ENCODE measurements at regions not wholly inside any gene's neighbourhood (a gene's known extent, or its start where the extent isn't known, plus 50 kb on each side); places are given as distances from the start of the nearest gene placed in this dataset.

DNA sequence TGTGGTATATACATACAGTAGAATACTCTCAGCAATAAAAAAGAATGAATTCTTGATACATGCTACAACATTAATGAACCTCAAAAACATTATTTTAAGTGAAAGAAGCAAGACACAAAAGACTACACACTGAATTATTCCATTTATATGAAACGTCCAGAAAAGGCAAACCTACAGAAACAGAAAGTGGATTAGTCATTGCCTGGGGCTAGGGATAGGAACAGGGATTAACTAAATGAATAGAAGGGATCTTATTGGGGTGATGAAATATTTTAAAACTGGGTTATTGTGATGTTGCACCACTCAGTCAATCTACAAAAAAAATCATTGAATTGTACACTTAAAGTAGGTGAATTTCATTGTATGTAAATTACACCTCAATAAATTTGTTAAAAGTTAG is 326.7 kb downstream of the PIK3R1 start:
- no peak for TF ChIP-seq SIN3A (IDR thresholded peaks at IDR 0.05; ENCODE audit: borderline replicate concordance, insufficient read depth, low read length)
- no peak for TF ChIP-seq TAF1 (IDR thresholded peaks at IDR 0.05; ENCODE audit: borderline replicate concordance, insufficient read depth, low read length)
- TF ChIP-seq, protein P1, sequence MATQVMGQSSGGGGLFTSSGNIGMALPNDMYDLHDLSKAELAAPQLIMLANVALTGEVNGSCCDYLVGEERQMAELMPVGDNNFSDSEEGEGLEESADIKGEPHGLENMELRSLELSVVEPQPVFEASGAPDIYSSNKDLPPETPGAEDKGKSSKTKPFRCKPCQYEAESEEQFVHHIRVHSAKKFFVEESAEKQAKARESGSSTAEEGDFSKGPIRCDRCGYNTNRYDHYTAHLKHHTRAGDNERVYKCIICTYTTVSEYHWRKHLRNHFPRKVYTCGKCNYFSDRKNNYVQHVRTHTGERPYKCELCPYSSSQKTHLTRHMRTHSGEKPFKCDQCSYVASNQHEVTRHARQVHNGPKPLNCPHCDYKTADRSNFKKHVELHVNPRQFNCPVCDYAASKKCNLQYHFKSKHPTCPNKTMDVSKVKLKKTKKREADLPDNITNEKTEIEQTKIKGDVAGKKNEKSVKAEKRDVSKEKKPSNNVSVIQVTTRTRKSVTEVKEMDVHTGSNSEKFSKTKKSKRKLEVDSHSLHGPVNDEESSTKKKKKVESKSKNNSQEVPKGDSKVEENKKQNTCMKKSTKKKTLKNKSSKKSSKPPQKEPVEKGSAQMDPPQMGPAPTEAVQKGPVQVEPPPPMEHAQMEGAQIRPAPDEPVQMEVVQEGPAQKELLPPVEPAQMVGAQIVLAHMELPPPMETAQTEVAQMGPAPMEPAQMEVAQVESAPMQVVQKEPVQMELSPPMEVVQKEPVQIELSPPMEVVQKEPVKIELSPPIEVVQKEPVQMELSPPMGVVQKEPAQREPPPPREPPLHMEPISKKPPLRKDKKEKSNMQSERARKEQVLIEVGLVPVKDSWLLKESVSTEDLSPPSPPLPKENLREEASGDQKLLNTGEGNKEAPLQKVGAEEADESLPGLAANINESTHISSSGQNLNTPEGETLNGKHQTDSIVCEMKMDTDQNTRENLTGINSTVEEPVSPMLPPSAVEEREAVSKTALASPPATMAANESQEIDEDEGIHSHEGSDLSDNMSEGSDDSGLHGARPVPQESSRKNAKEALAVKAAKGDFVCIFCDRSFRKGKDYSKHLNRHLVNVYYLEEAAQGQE (IDR thresholded peaks at IDR 0.05; ENCODE audit: insufficient read depth in 1 of 2, low read depth in 2 of 2, low read length in 2 of 2): no peak
- no peak for TF ChIP-seq FOXP2 (optimal IDR thresholded peaks at IDR 0.05; ENCODE audit: borderline replicate concordance, extremely low read depth, extremely low read length, insufficient read depth)
- no peak for TF ChIP-seq POLR2AphosphoS5 (IDR thresholded peaks at IDR 0.05; ENCODE audit: low read depth, low read length)

DNA sequence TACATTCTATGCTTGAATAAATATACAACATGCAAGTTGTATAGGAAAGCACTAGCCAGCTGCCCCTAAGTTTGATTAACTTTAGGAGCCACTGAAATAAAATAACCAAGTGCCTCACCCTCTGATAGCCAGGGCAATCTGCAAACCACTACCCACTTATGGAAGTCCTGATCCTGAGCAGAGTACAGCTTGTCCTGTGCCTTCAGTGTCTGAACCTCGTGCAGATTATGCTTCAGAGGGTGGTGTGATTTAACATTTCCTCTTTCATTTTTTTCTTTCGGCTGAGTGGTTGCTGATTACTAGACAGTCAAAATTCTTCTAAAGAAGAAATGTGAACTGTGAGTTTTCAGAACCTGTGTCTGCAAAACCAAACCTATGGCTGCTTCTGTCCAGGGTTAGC is 327.7 kb downstream of the PIK3R1 start:
- TF ChIP-seq, protein P1 (IDR thresholded peaks at IDR 0.05; ENCODE audit: insufficient read depth in 1 of 2, low read depth in 2 of 2, low read length in 2 of 2): no peak
- TF ChIP-seq POLR2AphosphoS5 (IDR thresholded peaks at IDR 0.05; ENCODE audit: low read depth, low read length) (no peak), TAF1 (IDR thresholded peaks at IDR 0.05; ENCODE audit: borderline replicate concordance, insufficient read depth, low read length) (no peak), FOXP2 (optimal IDR thresholded peaks at IDR 0.05; ENCODE audit: borderline replicate concordance, extremely low read depth, extremely low read length, insufficient read depth) (no peak), SIN3A (IDR thresholded peaks at IDR 0.05; ENCODE audit: borderline replicate concordance, insufficient read depth, low read length) (no peak)

DNA sequence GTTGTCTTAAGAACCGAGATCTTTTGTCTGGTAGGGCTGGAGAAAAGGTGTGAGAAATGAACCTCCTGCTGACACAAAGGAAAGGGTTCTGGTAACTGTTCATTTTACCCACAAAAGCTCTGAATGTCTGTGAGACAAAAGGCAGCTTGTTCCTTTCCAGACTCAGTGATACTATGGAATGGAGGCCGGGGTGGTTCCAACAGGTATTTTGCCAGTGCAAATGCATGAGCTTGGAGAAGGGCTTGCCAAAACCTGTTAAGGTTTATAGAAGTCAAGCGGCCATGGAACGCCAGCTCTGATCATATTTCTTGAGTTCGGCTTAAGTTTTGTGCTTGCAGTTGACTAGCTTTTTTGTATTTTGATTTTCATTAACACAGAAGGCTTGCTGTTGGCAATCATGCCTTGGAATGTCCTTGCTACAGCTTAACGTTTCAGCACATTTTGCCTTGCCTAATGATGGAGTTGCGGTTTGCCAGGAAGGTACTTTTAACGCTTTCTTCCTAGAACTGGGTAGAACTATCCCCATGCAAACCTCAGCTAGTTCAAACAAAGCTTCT is 328.6 kb downstream of the PIK3R1 start:
- no peak for TF ChIP-seq POLR2AphosphoS5 (IDR thresholded peaks at IDR 0.05; ENCODE audit: low read depth, low read length)
- TF ChIP-seq SIN3A (IDR thresholded peaks at IDR 0.05; ENCODE audit: borderline replicate concordance, insufficient read depth, low read length): no peak
- TF ChIP-seq, protein P1 (IDR thresholded peaks at IDR 0.05; ENCODE audit: insufficient read depth in 1 of 2, low read depth in 2 of 2, low read length in 2 of 2): no peak
- TF ChIP-seq FOXP2 (optimal IDR thresholded peaks at IDR 0.05; ENCODE audit: borderline replicate concordance, extremely low read depth, extremely low read length, insufficient read depth): no peak
- no peak for TF ChIP-seq TAF1 (IDR thresholded peaks at IDR 0.05; ENCODE audit: borderline replicate concordance, insufficient read depth, low read length)

DNA sequence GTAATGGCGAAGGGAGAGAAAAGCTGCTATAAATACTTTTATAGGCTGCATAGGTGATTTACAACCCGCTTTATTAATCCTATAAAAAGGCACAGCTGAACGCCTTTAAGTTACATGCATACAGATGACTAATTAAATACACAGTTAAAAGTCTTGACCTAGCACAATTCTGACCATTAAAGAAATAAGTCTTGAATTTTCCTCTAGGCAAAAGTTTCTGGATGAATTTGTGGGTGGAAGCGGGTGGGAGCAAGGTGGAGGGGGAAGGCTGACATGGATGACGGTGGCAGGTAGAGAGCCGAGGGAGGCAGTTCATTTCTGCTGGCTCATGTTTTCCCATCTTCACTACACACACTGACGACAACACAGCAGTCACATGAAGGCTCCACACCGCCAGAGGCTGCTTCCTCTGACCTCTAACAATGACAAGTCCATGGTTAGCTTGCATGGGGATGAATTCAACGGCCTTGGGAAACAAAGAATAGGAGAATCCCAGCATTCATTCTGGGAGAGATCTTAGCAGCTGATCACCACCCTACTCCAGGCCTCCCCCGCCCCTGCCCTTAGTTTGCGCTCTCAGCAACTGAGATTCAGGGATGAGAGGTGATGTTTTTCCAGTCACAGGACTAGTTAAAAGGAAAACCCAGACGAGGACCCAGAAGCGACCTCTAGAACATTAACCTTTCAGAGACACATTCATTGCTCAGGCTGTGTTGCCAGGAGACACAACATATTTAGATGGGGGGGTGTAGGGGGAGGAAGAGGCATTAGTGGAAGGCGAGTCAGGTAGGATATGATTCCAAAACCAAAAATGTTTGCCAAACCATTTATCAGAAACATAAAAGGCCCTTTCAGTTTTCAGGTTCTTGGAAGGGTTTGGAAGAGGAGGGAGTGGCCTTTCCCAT is 329.3 kb downstream of the PIK3R1 start:
- TF ChIP-seq, protein P1 (IDR thresholded peaks at IDR 0.05; ENCODE audit: insufficient read depth in 1 of 2, low read depth in 2 of 2, low read length in 2 of 2): no peak
- TF ChIP-seq FOXP2 (optimal IDR thresholded peaks at IDR 0.05; ENCODE audit: borderline replicate concordance, extremely low read depth, extremely low read length, insufficient read depth) (no peak), POLR2AphosphoS5 (IDR thresholded peaks at IDR 0.05; ENCODE audit: low read depth, low read length) (no peak), SIN3A (IDR thresholded peaks at IDR 0.05; ENCODE audit: borderline replicate concordance, insufficient read depth, low read length) (no peak), TAF1 (IDR thresholded peaks at IDR 0.05; ENCODE audit: borderline replicate concordance, insufficient read depth, low read length) (no peak)

All from PFSK-1 (cell line).